ENCODE measurements at regions not wholly inside any gene's neighbourhood (a gene's known extent, or its start where the extent isn't known, plus 50 kb on each side); places are given as distances from the start of the nearest gene placed in this dataset.

- DNase-seq (ENCODE audit: low read depth in 4 of 4, low spot score in 1 of 4) = no peak
Observed at GRCh38 chr5:110346893-110347358, 379.5 kb downstream of the TMEM232 start.

- no peak for DNase-seq (ENCODE audit: low read depth in 4 of 4, low spot score in 1 of 4)
Observed at GRCh38 chr5:110347781-110348180, 378.7 kb downstream of the TMEM232 start.

DNA sequence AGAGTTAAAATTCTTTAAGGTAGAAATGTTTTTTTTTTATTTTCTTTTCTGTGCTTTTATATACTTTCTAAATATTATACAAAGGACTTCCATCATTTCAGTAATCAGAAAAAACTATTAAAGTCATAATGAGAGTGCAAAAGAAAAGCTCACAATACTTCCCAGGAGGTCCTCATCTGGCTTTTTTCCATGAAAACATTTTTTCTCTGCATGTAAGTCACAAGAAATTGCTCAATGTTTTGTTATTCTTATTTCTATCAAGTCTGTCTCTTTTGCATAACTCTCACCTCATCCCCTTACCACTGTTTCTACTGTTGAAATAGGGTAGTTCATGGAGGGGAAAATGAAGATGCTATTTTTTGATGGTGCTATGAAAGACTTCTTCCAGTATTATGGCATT, 375.0 kb downstream of the TMEM232 start:
- no peak for DNase-seq (ENCODE audit: low read depth in 4 of 4, low spot score in 1 of 4)

GRCh38 chr5:110354311-110354710, 372.2 kb downstream of the TMEM232 start:
- DNase-seq (ENCODE audit: low read depth in 4 of 4, low spot score in 1 of 4) = no peak

DNA sequence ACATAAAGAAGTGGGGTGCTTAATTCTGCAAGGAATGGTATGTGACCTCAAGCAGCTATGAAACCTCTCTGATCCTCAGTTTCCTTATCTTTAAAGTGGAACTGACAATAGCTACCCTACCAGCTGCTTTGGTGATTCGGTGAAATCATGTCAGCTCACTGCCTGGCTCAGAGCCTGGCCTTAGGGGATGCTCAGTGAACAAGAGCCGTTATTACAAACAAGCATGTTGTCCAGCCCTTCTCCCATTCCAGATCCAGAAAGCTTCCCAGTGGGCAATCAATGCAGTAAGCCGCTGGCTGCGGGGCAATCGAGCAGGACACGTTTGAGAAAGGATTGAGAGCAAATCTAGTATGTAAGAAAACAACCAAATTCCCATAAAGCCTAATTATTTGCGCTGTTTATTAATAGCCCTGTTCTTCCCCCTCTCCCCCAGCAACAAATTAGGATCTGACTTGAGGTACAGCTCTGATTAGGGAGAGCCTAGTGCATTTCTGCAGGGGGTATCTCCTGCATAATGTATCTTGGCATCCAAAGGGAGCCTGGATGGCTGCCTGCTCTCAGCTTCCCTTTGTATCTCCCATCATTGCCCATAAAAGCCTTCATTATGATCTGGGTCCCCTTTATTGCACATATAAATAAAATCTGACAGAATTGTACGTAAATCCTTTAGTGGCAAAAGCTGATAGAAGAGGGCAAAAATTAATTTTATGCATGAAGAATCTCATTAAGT, 371.4 kb downstream of the TMEM232 start:
- DNase-seq (ENCODE audit: low read depth in 4 of 4, low spot score in 1 of 4) = no peak

DNA sequence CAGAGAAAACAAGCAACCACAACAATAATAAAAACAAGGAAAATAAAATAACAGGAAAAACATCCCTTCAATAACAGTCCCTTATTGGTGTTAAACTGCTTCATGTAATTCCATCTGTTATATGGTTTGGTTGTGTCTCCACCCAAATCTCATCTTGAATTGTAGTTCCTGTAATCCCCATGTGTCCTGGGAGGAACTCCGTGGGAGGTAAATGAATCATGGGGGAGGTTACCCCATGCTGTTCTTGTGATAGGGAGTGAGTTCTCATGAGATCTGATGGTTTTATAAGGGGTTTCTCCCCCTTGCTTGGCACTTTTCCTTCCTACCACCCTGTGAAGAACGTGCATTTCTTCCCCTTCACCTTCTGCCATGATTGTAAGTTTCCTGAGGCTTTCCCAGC, 369.8 kb downstream of the TMEM232 start:
- DNase-seq (ENCODE audit: low read depth in 4 of 4, low spot score in 1 of 4) = no peak

DNA sequence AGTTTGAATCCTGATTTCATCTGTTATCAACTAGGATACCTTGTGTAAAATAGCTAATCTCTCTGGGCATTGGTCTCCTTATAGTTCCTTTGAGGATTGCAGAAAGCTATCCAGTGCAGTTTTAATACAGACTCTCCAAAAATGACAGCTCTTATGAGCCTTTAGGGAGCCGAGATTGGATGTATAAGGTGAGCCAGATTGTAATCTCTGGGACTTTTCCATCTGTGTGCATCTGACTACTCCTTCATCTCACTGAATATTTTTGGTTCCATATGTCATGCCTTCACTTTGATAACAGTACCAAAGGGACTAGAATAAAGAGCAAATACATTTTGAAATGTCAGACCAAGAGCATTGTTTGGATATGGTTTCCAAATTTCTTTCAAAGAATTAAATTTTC, 367.2 kb downstream of the TMEM232 start:
- no peak for DNase-seq (ENCODE audit: low read depth in 4 of 4, low spot score in 1 of 4)

GRCh38 chr5:110361471-110361870, 365.0 kb downstream of the TMEM232 start:
- no peak for DNase-seq (ENCODE audit: low read depth in 4 of 4, low spot score in 1 of 4)

- DNase-seq (ENCODE audit: low read depth in 4 of 4, low spot score in 1 of 4) = no peak
Observed at GRCh38 chr5:110362261-110362660, 364.2 kb downstream of the TMEM232 start.

DNA sequence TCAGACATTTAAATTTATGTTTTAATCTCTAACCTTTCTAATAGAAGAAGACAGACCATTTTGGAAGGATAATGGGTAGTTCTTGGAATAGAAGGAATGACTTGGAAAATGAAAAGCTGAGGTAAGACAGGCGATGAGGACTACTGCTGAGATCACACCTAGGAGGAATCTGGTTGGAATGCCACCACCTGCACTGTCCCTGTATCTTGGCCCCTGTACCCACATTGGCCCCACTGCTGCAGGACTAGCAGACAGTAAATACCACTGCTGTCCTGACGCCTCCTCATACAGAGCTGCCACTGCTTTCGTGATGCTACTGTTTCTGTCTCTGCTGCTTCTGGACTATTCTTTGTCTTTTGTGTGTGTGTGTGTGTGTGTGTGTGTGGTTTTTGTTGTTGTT, 359.8 kb downstream of the TMEM232 start:
- no peak for DNase-seq (ENCODE audit: low read depth in 4 of 4, low spot score in 1 of 4)
